B cell (primary cell): ENCODE measurements at regions not wholly inside any gene's neighbourhood (a gene's known extent, or its start where the extent isn't known, plus 50 kb on each side); places are given as distances from the start of the nearest gene placed in this dataset.

Source experiments
- EZH2 ChIP-seq: IDR thresholded peaks from 2 replicates; pipeline ENCODE4 v1.6.1; 2012; ENCODE audit warnings: borderline replicate concordance, low read depth, mild to moderate bottlenecking, moderate library complexity, low read length; ENCODE audit not compliant: insufficient read depth, poor library complexity, severe bottlenecking
- TF ChIP-seq, protein P1 (sequence below): fragments of 200-600 bp; IDR thresholded peaks from one replicate; pipeline ENCODE4 v1.8.0; 2022; ENCODE audit warnings: antibody characterized with exemption, mild to moderate bottlenecking

GRCh38 chr6:33856655-33857054, 52.9 kb upstream of the MLN start:
- no peak for TF ChIP-seq EZH2
- TF ChIP-seq, protein P1, sequence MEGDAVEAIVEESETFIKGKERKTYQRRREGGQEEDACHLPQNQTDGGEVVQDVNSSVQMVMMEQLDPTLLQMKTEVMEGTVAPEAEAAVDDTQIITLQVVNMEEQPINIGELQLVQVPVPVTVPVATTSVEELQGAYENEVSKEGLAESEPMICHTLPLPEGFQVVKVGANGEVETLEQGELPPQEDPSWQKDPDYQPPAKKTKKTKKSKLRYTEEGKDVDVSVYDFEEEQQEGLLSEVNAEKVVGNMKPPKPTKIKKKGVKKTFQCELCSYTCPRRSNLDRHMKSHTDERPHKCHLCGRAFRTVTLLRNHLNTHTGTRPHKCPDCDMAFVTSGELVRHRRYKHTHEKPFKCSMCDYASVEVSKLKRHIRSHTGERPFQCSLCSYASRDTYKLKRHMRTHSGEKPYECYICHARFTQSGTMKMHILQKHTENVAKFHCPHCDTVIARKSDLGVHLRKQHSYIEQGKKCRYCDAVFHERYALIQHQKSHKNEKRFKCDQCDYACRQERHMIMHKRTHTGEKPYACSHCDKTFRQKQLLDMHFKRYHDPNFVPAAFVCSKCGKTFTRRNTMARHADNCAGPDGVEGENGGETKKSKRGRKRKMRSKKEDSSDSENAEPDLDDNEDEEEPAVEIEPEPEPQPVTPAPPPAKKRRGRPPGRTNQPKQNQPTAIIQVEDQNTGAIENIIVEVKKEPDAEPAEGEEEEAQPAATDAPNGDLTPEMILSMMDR: no peak
